Natural killer cell (primary cell): ENCODE measurements at regions not wholly inside any gene's neighbourhood (a gene's known extent, or its start where the extent isn't known, plus 50 kb on each side); places are given as distances from the start of the nearest gene placed in this dataset.

Experiments
- ATAC-seq, 3 donors: fragments of 150-1000 bp in 2 of 3; fragments of 200-7000 bp in 1 of 3; cut with Tn5 transposase; 1 replicate in 1 of 3; 2 replicates in 2 of 3; pipeline ENCODE4 v1.10.0; 2021; ENCODE audit warnings: mild to moderate bottlenecking in 2 of 3, moderate library complexity in 2 of 3
- DNase-seq, 2 donors: peaks; one replicate each; pipeline versions ENCODE4 v3.0.0 to v3.0.0-alpha.2; 2013 to 2021; ENCODE audit warnings: mixed read lengths in 1 of 2
- H3K27ac ChIP-seq: one replicate; pipeline ENCODE4 v1.5.1; 2013; ENCODE audit warnings: mild to moderate bottlenecking, low read length
- H3K27me3 ChIP-seq: one replicate; pipeline ENCODE4 v1.6.1; 2013; ENCODE audit warnings: low read length; ENCODE audit not compliant: control insufficient read depth, insufficient read depth
- H3K36me3 ChIP-seq: one replicate; pipeline ENCODE4 v1.6.1; 2013; ENCODE audit warnings: low read length; ENCODE audit not compliant: control insufficient read depth, insufficient read depth
- H3K4me1 ChIP-seq: one replicate; pipeline ENCODE4 v1.6.1; 2013; ENCODE audit warnings: low read length; ENCODE audit not compliant: control insufficient read depth, insufficient read depth
- H3K4me3 ChIP-seq: one replicate; pipeline ENCODE4 v1.5.1; 2013; ENCODE audit warnings: low read length
- H3K9me3 ChIP-seq: one replicate; pipeline ENCODE4 v1.6.1; 2013; ENCODE audit warnings: low read length; ENCODE audit not compliant: control insufficient read depth, insufficient read depth
- H3K27ac Mint-ChIP-seq, 2 donors: one replicate each; pipeline ENCODE4 v1.8.0; 2022; ENCODE audit warnings: mild to moderate bottlenecking in 2 of 2, mixed read lengths in 2 of 2, moderate library complexity in 1 of 2
- H3K27me3 Mint-ChIP-seq, 2 donors: one replicate each; pipeline ENCODE4 v1.8.0; 2022; ENCODE audit warnings: low read depth in 2 of 2, mixed read lengths in 2 of 2
- H3K36me3 Mint-ChIP-seq: one replicate; pipeline ENCODE4 v1.8.0; 2022; ENCODE audit warnings: mixed read lengths
- H3K4me1 Mint-ChIP-seq, 2 donors: one replicate each; pipeline ENCODE4 v1.8.0; 2022; ENCODE audit warnings: mixed read lengths in 2 of 2
- H3K4me3 Mint-ChIP-seq: one replicate; pipeline ENCODE4 v1.8.0; 2022; ENCODE audit warnings: mild to moderate bottlenecking, moderate library complexity, mixed read lengths
- H3K9me3 Mint-ChIP-seq, 2 donors: one replicate each; pipeline ENCODE4 v1.8.0; 2022; ENCODE audit warnings: mixed read lengths in 2 of 2
- WGBS: methylation state at CpG from one replicate; pipeline ENCODE4 v1.1.7; 2013; ENCODE audit warnings: missing lambda C conversion rate; ENCODE audit not compliant: insufficient coverage; 5-methylcytosine and 5-hydroxymethylcytosine counted together
- intact Hi-C: fragments of 100-400 bp; cut with micrococcal nuclease; formaldehyde crosslinking; loops from one replicate; pipeline ENCODE4 v1.14.2; 2022
- TF ChIP-seq, protein P1 (sequence below): fragments of 200-600 bp; IDR thresholded peaks from one replicate; pipeline ENCODE4 v1.8.0; 2022; ENCODE audit warnings: antibody characterized with exemption

- no peaks in the 10 kb centered on the region for H3K36me3 Mint-ChIP-seq
- DNase-seq (no peak), ATAC-seq (no peak)
- 91% methylated on average over 11 of the region's 11 CpGs for WGBS
- TF ChIP-seq, protein P1, sequence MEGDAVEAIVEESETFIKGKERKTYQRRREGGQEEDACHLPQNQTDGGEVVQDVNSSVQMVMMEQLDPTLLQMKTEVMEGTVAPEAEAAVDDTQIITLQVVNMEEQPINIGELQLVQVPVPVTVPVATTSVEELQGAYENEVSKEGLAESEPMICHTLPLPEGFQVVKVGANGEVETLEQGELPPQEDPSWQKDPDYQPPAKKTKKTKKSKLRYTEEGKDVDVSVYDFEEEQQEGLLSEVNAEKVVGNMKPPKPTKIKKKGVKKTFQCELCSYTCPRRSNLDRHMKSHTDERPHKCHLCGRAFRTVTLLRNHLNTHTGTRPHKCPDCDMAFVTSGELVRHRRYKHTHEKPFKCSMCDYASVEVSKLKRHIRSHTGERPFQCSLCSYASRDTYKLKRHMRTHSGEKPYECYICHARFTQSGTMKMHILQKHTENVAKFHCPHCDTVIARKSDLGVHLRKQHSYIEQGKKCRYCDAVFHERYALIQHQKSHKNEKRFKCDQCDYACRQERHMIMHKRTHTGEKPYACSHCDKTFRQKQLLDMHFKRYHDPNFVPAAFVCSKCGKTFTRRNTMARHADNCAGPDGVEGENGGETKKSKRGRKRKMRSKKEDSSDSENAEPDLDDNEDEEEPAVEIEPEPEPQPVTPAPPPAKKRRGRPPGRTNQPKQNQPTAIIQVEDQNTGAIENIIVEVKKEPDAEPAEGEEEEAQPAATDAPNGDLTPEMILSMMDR, result no peak
- Histone ChIP-seq H3K27ac (no peak overlapping the region), H3K27me3 (no peaks in the 10 kb centered on the region), H3K9me3 (no peaks in the 10 kb centered on the region), H3K36me3 (no peaks in the 10 kb centered on the region), H3K4me3 (no peak overlapping the region), H3K4me1 (no peaks in the 10 kb centered on the region)
- H3K4me1 Mint-ChIP-seq, result no peaks in the 10 kb centered on the region
- peaks cover 7 to 18% of the 10 kb centered on the region in 2 donors for H3K27me3 Mint-ChIP-seq
- intact Hi-C loops, result no loop called here
- H3K27ac Mint-ChIP-seq, result no peak overlapping the region
- no peak overlapping the region for H3K4me3 Mint-ChIP-seq
- no peaks in the 10 kb centered on the region for H3K9me3 Mint-ChIP-seq
These were observed 158.2 kb downstream of the QRSL1 start for GRCh38 chr6:106787327-106788196.

- H3K36me3 Mint-ChIP-seq, result no peaks in the 10 kb centered on the region
- DNase-seq (no peak), ATAC-seq (no peak)
- H3K4me3 Mint-ChIP-seq, result no peak overlapping the region
- peaks cover 6 to 13% of the 10 kb centered on the region in 2 donors for H3K27me3 Mint-ChIP-seq
- H3K9me3 Mint-ChIP-seq, result no peaks in the 10 kb centered on the region
- H3K4me1 Mint-ChIP-seq, result no peaks in the 10 kb centered on the region
- 59% methylated on average over 3 of the region's 4 CpGs for WGBS
- H3K27me3 ChIP-seq, result no peaks in the 10 kb centered on the region
- H3K36me3 ChIP-seq, result no peaks in the 10 kb centered on the region
- no peaks in the 10 kb centered on the region for H3K9me3 ChIP-seq
- TF ChIP-seq, protein P1, result no peak
- intact Hi-C loops, result no loop called here
- no peak overlapping the region for H3K27ac Mint-ChIP-seq
- H3K27ac ChIP-seq, result no peak overlapping the region
- no peak overlapping the region for H3K4me3 ChIP-seq
- H3K4me1 ChIP-seq, result no peaks in the 10 kb centered on the region
These were observed 155.9 kb downstream of the QRSL1 start for GRCh38 chr6:106785298-106785697.

- WGBS, result 79% methylated on average over 3 of the region's 3 CpGs
- Histone ChIP-seq H3K4me3 (no peak overlapping the region), H3K36me3 (no peaks in the 10 kb centered on the region), H3K4me1 (no peaks in the 10 kb centered on the region), H3K27me3 (no peaks in the 10 kb centered on the region), H3K27ac (no peak overlapping the region), H3K9me3 (no peaks in the 10 kb centered on the region)
- DNase-seq (no peak), ATAC-seq (no peak)
- intact Hi-C loops, result no loop called here
- H3K27me3 Mint-ChIP-seq, result peaks cover 9% of the 10 kb centered on the region in 2 donors
- TF ChIP-seq, protein P1, result no peak
- no peaks in the 10 kb centered on the region for H3K36me3 Mint-ChIP-seq
- H3K27ac Mint-ChIP-seq, result no peak overlapping the region
- H3K4me3 Mint-ChIP-seq, result no peak overlapping the region
- no peaks in the 10 kb centered on the region for H3K4me1 Mint-ChIP-seq
- H3K9me3 Mint-ChIP-seq, result no peaks in the 10 kb centered on the region
These were observed 154.5 kb downstream of the QRSL1 start for GRCh38 chr6:106783640-106784566.
